OCI-LY1 (cell line): ENCODE measurements at regions not wholly inside any gene's neighbourhood (a gene's known extent, or its start where the extent isn't known, plus 50 kb on each side); places are given as distances from the start of the nearest gene placed in this dataset.

Experiments
- H2AFZ ChIP-seq: fragments of 200-600 bp; sonication (generic), shearing (Covaris generic); 2 replicates; pipeline ENCODE4 v1.6.0; 2014; ENCODE audit warnings: antibody characterized with exemption, mild to moderate bottlenecking, low read length
- H3F3A ChIP-seq: fragments of 200-600 bp; sonication (generic), shearing (Covaris generic); 2 replicates; pipeline ENCODE4 v1.6.0; 2014; ENCODE audit warnings: mild to moderate bottlenecking, antibody characterized with exemption, low read length, moderate library complexity; ENCODE audit not compliant: insufficient read depth
- H3K27ac ChIP-seq: fragments of 200-600 bp; sonication (generic); 2 replicates; pipeline ENCODE4 v1.5.1; 2014; ENCODE audit warnings: low read length, mixed run types, mild to moderate bottlenecking, low read depth; ENCODE audit not compliant: poor library complexity, severe bottlenecking
- H3K27me3 ChIP-seq: fragments of 200-600 bp; sonication (generic); 2 replicates; pipeline ENCODE4 v1.6.0; 2014; ENCODE audit warnings: antibody characterized with exemption, mild to moderate bottlenecking, low read length, moderate library complexity; ENCODE audit not compliant: insufficient read depth
- H3K36me3 ChIP-seq: fragments of 200-600 bp; sonication (generic); 2 replicates; pipeline ENCODE4 v1.6.1; 2014; ENCODE audit warnings: mild to moderate bottlenecking, antibody characterized with exemption, low read length, moderate library complexity, mixed read lengths; ENCODE audit not compliant: insufficient read depth
- H3K4me1 ChIP-seq: fragments of 200-600 bp; sonication (generic); 2 replicates; pipeline ENCODE4 v1.5.1; 2014; ENCODE audit warnings: mild to moderate bottlenecking, low read length, moderate library complexity; ENCODE audit not compliant: insufficient read depth, severe bottlenecking
- H3K4me2 ChIP-seq: fragments of 200-600 bp; sonication (generic), shearing (Covaris generic); 2 replicates; pipeline ENCODE4 v1.6.1; 2014; ENCODE audit warnings: low read length
- H3K4me3 ChIP-seq: fragments of 200-600 bp; sonication (generic); 2 replicates; pipeline ENCODE4 v1.5.1; 2014; ENCODE audit warnings: low read length, low read depth, mild to moderate bottlenecking, mixed read lengths; ENCODE audit not compliant: poor library complexity, severe bottlenecking
- H3K79me2 ChIP-seq: fragments of 200-600 bp; shearing (Covaris generic); 2 replicates; pipeline ENCODE4 v1.6.1; 2016; ENCODE audit warnings: mixed run types, low read length, mixed read lengths; ENCODE audit not compliant: insufficient read depth
- H3K9ac ChIP-seq: fragments of 200-600 bp; sonication (generic), shearing (Covaris generic); 2 replicates; pipeline ENCODE4 v1.6.1; 2014; ENCODE audit warnings: mild to moderate bottlenecking, low read length, mixed read lengths
- H3K9me2 ChIP-seq: fragments of 200-600 bp; sonication (generic), shearing (Covaris generic); 2 replicates; pipeline ENCODE4 v1.6.1; 2014; ENCODE audit warnings: low read depth, mild to moderate bottlenecking, low read length, mixed read lengths
- H3K9me3 ChIP-seq: fragments of 200-600 bp; shearing (Covaris generic); 2 replicates; pipeline ENCODE4 v1.6.1; 2014; ENCODE audit warnings: low read length, mixed read lengths
- H4K20me1 ChIP-seq: fragments of 200-600 bp; sonication (generic), shearing (Covaris generic); 2 replicates; pipeline ENCODE4 v1.6.0; 2016; ENCODE audit warnings: mild to moderate bottlenecking, low read length; ENCODE audit not compliant: insufficient read depth
- CTCF ChIP-seq: fragments of 200-600 bp; sonication (generic), shearing (Covaris generic); IDR thresholded peaks from 2 replicates; pipeline ENCODE4 v1.5.1; 2017; ENCODE audit warnings: mild to moderate bottlenecking, antibody characterized with exemption, low read length, moderate library complexity, mixed read lengths
- EZH2 ChIP-seq: fragments of 200-600 bp; sonication (generic), shearing (Covaris generic); IDR thresholded peaks from 2 replicates; pipeline ENCODE4 v1.8.0; 2017; ENCODE audit warnings: borderline replicate concordance, mixed run types, mild to moderate bottlenecking, antibody characterized with exemption, low read length, moderate library complexity, mixed read lengths

GRCh38 chr20:23228912-23229311 is 121.7 kb upstream of the NXT1 start:
- TF ChIP-seq CTCF, result no peak
- no peak for TF ChIP-seq EZH2
- no peaks in the 10 kb centered on the region for H3K4me1 ChIP-seq

GRCh38 chr20:23227976-23228375 is 122.6 kb upstream of the NXT1 start:
- Histone ChIP-seq H3K4me3 (no peak overlapping the region), H3K27ac (no peak overlapping the region), H3K9ac (no peak overlapping the region), H3K27me3 (no peaks in the 10 kb centered on the region), H3K36me3 (no peaks in the 10 kb centered on the region), H3K9me3 (no peaks in the 10 kb centered on the region), H3F3A (no peaks in the 10 kb centered on the region), H3K9me2 (no peaks in the 10 kb centered on the region), H3K79me2 (no peaks in the 10 kb centered on the region), H3K4me1 (no peaks in the 10 kb centered on the region), H3K4me2 (no peak overlapping the region), H2AFZ (no peak overlapping the region), H4K20me1 (no peaks in the 10 kb centered on the region)
- TF ChIP-seq CTCF (no peak), EZH2 (no peak)

More at GRCh38 chr20:23228912-23229311, 121.7 kb upstream of the NXT1 start:
- no peaks in the 10 kb centered on the region for H3F3A ChIP-seq
- no peak overlapping the region for H3K4me2 ChIP-seq
- H3K4me3 ChIP-seq, result no peak overlapping the region
- H3K9me2 ChIP-seq, result no peaks in the 10 kb centered on the region
- no peak overlapping the region for H3K9ac ChIP-seq
- no peak overlapping the region for H3K27ac ChIP-seq
- no peaks in the 10 kb centered on the region for H3K27me3 ChIP-seq
- no peak overlapping the region for H2AFZ ChIP-seq
- H3K79me2 ChIP-seq, result no peaks in the 10 kb centered on the region
- H3K9me3 ChIP-seq, result no peaks in the 10 kb centered on the region
- no peaks in the 10 kb centered on the region for H3K36me3 ChIP-seq
- H4K20me1 ChIP-seq, result no peaks in the 10 kb centered on the region

GRCh38 chr20:23227274-23227673 is 123.3 kb upstream of the NXT1 start:
- no peaks in the 10 kb centered on the region for H4K20me1 ChIP-seq
- H3K27ac ChIP-seq, result no peak overlapping the region
- H3K79me2 ChIP-seq, result no peaks in the 10 kb centered on the region
- no peak overlapping the region for H3K4me3 ChIP-seq
- no peak overlapping the region for H3K9ac ChIP-seq
- no peaks in the 10 kb centered on the region for H3K27me3 ChIP-seq
- H3K9me2 ChIP-seq, result no peaks in the 10 kb centered on the region
- TF ChIP-seq CTCF (no peak), EZH2 (no peak)
- no peaks in the 10 kb centered on the region for H3F3A ChIP-seq
- H2AFZ ChIP-seq, result no peak overlapping the region
- H3K9me3 ChIP-seq, result no peaks in the 10 kb centered on the region
- H3K4me2 ChIP-seq, result no peak overlapping the region
- no peaks in the 10 kb centered on the region for H3K4me1 ChIP-seq
- H3K36me3 ChIP-seq, result no peaks in the 10 kb centered on the region
